Heart right ventricle (tissue), 16 donors: ENCODE measurements at regions not wholly inside any gene's neighbourhood (a gene's known extent, or its start where the extent isn't known, plus 50 kb on each side); places are given as distances from the start of the nearest gene placed in this dataset.

Source experiments
- ATAC-seq, 8 donors: fragments of 200-7000 bp; cut with Tn5 transposase; one replicate each; pipeline ENCODE4 v1.9.1; 2020; ENCODE audit warnings: mild to moderate bottlenecking in 8 of 8, moderate library complexity in 8 of 8, moderate number of reproducible peaks in 1 of 8
- DNase-seq, 2 donors: peaks; one replicate each; pipeline ENCODE4 v3.0.0-alpha.2; 2020
- H3K27ac ChIP-seq, 10 donors: fragments of 200-600 bp; sonication (generic) in 2 of 10; one replicate each; pipeline versions ENCODE4 v1.5.0 to v1.8.0; 2020 to 2022; ENCODE audit warnings: mild to moderate bottlenecking in 3 of 10
- H3K27me3 ChIP-seq, 7 donors: fragments of 200-600 bp; one replicate each; pipeline ENCODE4 v1.8.0; 2021 to 2022; ENCODE audit warnings: mild to moderate bottlenecking in 2 of 7
- H3K36me3 ChIP-seq, 9 donors: fragments of 200-600 bp; sonication (generic) in 1 of 9; one replicate each; pipeline versions ENCODE4 v1.5.0 to v1.8.0; 2020 to 2022; ENCODE audit warnings: mild to moderate bottlenecking in 2 of 9
- H3K4me1 ChIP-seq, 9 donors: fragments of 200-600 bp; sonication (generic) in 1 of 9; one replicate each; pipeline versions ENCODE4 v1.5.0 to v1.8.0; 2020 to 2022; ENCODE audit warnings: mild to moderate bottlenecking in 4 of 9
- H3K4me3 ChIP-seq, 10 donors: fragments of 200-600 bp; sonication (generic) in 2 of 10; one replicate each; pipeline versions ENCODE4 v1.5.0 to v1.8.0; 2020 to 2022; ENCODE audit warnings: mild to moderate bottlenecking in 7 of 10, moderate library complexity in 2 of 10
- H3K9me3 ChIP-seq, 11 donors: fragments of 200-600 bp in 10 of 11; sonication (generic) in 2 of 11; one replicate each; pipeline versions ENCODE4 v1.5.0 to v1.8.0; 2013 to 2022; ENCODE audit warnings: mild to moderate bottlenecking in 2 of 11, control low read depth in 1 of 11, moderate library complexity in 1 of 11
- CTCF ChIP-seq, 9 donors: fragments of 200-600 bp; sonication (generic) in 2 of 9; IDR thresholded peaks; one replicate each; pipeline versions ENCODE4 v1.5.0 to v1.8.0; 2021 to 2022; ENCODE audit warnings: antibody characterized with exemption in 9 of 9, mild to moderate bottlenecking in 5 of 9, moderate library complexity in 1 of 9
- WGBS, 2 donors: extraction: QIAGEN DNeasy Blood & Tissue Kit; methylation state at CpG; one replicate each; pipeline ENCODE4 v1.1.7; 2013; ENCODE audit warnings: inconsistent platforms in 1 of 2; 5-methylcytosine and 5-hydroxymethylcytosine counted together
- intact Hi-C, 10 donors: fragments of 100-400 bp; cut with DNase I; formaldehyde crosslinking; loops; one replicate each; pipeline versions ENCODE4 v1.11.1 to v1.14.2; 2022
- donor health status: Arrhythmogenic right ventricular cardiomyopathy.
- donor health status: ischemic (EF 13 %, LVEDD 7.1; RV severe dilation, severe dysfunction).
- donor health status: healthy with polysubstance abuse.
- donor health status: DM: no; HTN: yes; CAD: no.
- donor health status: DM: no; HTN: no; CAD: no.
- donor health status: ischemic (EF 25% LVEDD 6.9; RV normal size, moderate dysfunction).
- donor health status: ischemic (EF 25% LVEDD 5.7; RV mildly dilated, moderate dysfunction).
- donor health status: healthy.
- donor health status: DM: yes; HTN: yes; CAD: no.
- donor health status: Ischemic cardiomyopathy.
- donor health status: ischemic (EF 35%, LVEDD 5.7; RV mildly dilated, moderate dysfunction).
- donor health status: nonischemic (EF 11% LVEDD 7.7; RV severe dilation, severe dysfunction).
- donor health status: DM: yes; HTN: yes; CAD: no.
- donor health status: PGD.
- donor health status: ischemic (EF 29% LVEDD 5.4; RV normal size, mild dysfunction).
- donor health status: nonischemic (EF 23%, LVEDD 6.1; RV moderate dilation, normal function).

GRCh38 chr3:144221761-144222160 is 250.1 kb downstream of the DIPK2A start:
- no peak for ATAC-seq
- intact Hi-C loops, result no loop called here
- H3K4me3 ChIP-seq, result no peak overlapping the region
- H3K27ac ChIP-seq, result no peak overlapping the region
- H3K36me3 ChIP-seq, result no peaks in the 10 kb centered on the region
- H3K9me3 ChIP-seq, result no peaks in the 10 kb centered on the region
- no peak for TF ChIP-seq CTCF (IDR thresholded peaks at IDR 0.05)
- no peak for DNase-seq
- no peaks in the 10 kb centered on the region for H3K4me1 ChIP-seq
- no peaks in the 10 kb centered on the region for H3K27me3 ChIP-seq
- WGBS, 2 donors, result 33 to 38% methylated on average over 3 of the region's 3 CpGs

- 77 to 82% methylated on average over 1 of the region's 1 CpG for WGBS, 2 donors
- Histone ChIP-seq H3K9me3 (no peaks in the 10 kb centered on the region), H3K27me3 (no peaks in the 10 kb centered on the region), H3K4me3 (no peak overlapping the region), H3K4me1 (no peaks in the 10 kb centered on the region), H3K27ac (no peak overlapping the region), H3K36me3 (no peaks in the 10 kb centered on the region)
- intact Hi-C loops, result no loop called here
- no peak for ATAC-seq
- DNase-seq, result no peak
- TF ChIP-seq CTCF (IDR thresholded peaks at IDR 0.05), result no peak
These were observed 257.7 kb downstream of the DIPK2A start for GRCh38 chr3:144229330-144229729.

GRCh38 chr3:144229953-144230352 is 258.3 kb downstream of the DIPK2A start:
- Histone ChIP-seq H3K9me3 (no peaks in the 10 kb centered on the region), H3K27ac (no peak overlapping the region), H3K27me3 (no peaks in the 10 kb centered on the region), H3K4me1 (no peaks in the 10 kb centered on the region), H3K4me3 (no peak overlapping the region), H3K36me3 (no peaks in the 10 kb centered on the region)
- ATAC-seq, result no peak
- intact Hi-C loops, result no loop called here
- DNase-seq, result no peak
- TF ChIP-seq CTCF (IDR thresholded peaks at IDR 0.05), result no peak

GRCh38 chr3:144235489-144235888 is 263.9 kb downstream of the DIPK2A start:
- H3K9me3 ChIP-seq, result no peaks in the 10 kb centered on the region
- no peak overlapping the region for H3K4me3 ChIP-seq
- WGBS, 2 donors, result 81 to 85% methylated on average over 2 of the region's 2 CpGs
- H3K36me3 ChIP-seq, result no peaks in the 10 kb centered on the region
- TF ChIP-seq CTCF (IDR thresholded peaks at IDR 0.05), result no peak
- ATAC-seq (no peak), DNase-seq (no peak)
- H3K27me3 ChIP-seq, result no peaks in the 10 kb centered on the region
- H3K27ac ChIP-seq, result no peak overlapping the region
- intact Hi-C loops, result no loop called here
- no peaks in the 10 kb centered on the region for H3K4me1 ChIP-seq

GRCh38 chr3:144237351-144237750 is 265.7 kb downstream of the DIPK2A start:
- no peak for TF ChIP-seq CTCF (IDR thresholded peaks at IDR 0.05)
- H3K27ac ChIP-seq, result no peak overlapping the region
- H3K27me3 ChIP-seq, result no peaks in the 10 kb centered on the region
- ATAC-seq (no peak), DNase-seq (no peak)
- 95% methylated on average over 5 of the region's 5 CpGs for WGBS, 2 donors
- peaks cover 0 to 4% (median 0%) of the 10 kb centered on the region in 9 donors for H3K4me1 ChIP-seq
- H3K4me3 ChIP-seq, result no peak overlapping the region
- intact Hi-C loops, result no loop called here
- no peaks in the 10 kb centered on the region for H3K36me3 ChIP-seq
- no peaks in the 10 kb centered on the region for H3K9me3 ChIP-seq
